ENCODE measurements at regions not wholly inside any gene's neighbourhood (a gene's known extent, or its start where the extent isn't known, plus 50 kb on each side); places are given as distances from the start of the nearest gene placed in this dataset.

DNA sequence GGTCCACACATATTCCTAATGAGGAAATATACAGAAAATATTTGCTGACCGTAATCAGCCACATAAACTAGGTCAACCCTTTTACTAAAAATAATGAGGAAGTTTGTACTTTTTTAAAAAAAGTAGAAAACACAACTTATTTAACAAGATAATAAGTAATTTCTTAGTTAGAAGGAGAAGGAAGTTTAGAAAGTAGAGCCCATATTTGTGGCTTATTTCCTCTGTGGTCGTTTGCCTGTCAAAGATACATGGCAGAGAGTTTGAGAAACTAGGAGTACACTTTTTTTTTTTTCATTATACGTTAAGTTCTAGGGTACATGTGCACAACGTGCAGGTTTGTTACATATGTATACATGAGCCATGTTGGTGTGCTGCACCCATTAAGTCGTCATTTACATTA is 1205.2 kb upstream of the MIR17HG start:
- Mint-ChIP-seq H3K36me3 (no peaks in the 10 kb centered on the region), H3K9me3 (no peaks in the 10 kb centered on the region), H3K27ac (no peak overlapping the region)
- ATAC-seq (no peak), DNase-seq (ENCODE audit: low spot score in 2 of 2) (no peak)

DNA sequence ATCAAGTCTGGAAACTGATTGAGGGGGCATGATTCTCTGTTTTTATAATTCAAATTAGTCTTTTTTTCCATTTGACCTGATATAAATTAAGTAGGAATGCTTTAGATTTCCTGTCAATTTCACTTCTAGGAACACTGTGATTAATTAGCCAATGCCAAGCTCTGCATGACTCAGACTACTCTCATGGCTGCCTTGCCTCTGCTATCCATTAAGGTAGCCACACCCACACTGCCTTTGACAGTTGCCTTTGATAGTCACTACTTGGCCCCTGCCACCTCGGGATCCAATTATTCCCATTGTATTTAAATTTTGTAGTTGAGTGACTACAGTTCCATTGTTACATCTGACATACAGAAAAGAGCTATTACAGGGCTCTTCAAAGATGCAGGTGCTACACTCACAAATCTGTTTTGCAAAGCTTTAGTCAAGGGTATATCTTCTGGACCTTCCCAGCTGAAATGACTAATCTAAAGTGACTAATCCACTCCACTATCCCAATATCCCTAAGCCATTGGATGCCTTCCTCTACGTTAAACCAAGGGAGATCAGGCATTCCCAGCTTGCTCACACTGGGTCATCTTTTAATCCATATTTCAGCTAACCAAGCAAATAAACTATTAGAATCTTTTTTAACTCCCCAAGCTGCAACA is 1193.1 kb upstream of the MIR17HG start:
- ATAC-seq (no peak), DNase-seq (ENCODE audit: low spot score in 2 of 2) (no peak)
- H3K27ac Mint-ChIP-seq, result no peak overlapping the region
- H3K36me3 Mint-ChIP-seq, result no peaks in the 10 kb centered on the region
- peaks cover 29 to 32% of the 10 kb centered on the region in 2 donors for H3K9me3 Mint-ChIP-seq

GRCh38 chr13:90156390-90156789 is 1191.1 kb upstream of the MIR17HG start:
- no peak for DNase-seq (ENCODE audit: low spot score in 2 of 2)
- no peaks in the 10 kb centered on the region for H3K36me3 Mint-ChIP-seq
- ATAC-seq, result no peak

GRCh38 chr13:90168953-90169352 is 1178.5 kb upstream of the MIR17HG start:
- DNase-seq (ENCODE audit: low spot score in 2 of 2) (no peak), ATAC-seq (no peak)
- Mint-ChIP-seq H3K9me3 (peaks cover 11 to 20% of the 10 kb centered on the region in 2 donors), H3K36me3 (no peaks in the 10 kb centered on the region), H3K27ac (no peak overlapping the region)

More at GRCh38 chr13:90156390-90156789, 1191.1 kb upstream of the MIR17HG start:
- Mint-ChIP-seq H3K9me3 (peaks cover 26 to 32% of the 10 kb centered on the region in 2 donors), H3K27ac (no peak overlapping the region)

DNA sequence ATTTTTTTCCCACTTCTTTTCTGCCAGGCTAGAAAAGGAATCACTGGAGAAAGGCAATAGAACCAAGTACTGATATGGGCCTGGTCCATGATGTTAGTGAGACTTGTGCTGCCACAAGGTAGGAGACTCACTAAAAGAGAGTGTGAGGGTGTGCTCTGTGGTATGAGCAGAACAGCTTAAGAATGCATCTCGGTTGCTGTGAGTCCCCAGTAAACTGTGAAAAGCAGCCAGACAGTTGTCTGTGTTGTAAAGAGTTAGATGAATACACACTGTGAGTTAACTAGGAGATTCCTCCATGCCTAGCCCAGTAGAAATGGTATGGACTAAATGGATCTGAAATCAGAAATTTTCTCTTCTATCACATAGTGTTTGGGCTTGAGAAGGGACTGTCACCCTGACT is 1177.3 kb upstream of the MIR17HG start:
- DNase-seq (ENCODE audit: low spot score in 2 of 2) (no peak), ATAC-seq (no peak)
- Mint-ChIP-seq H3K9me3 (peaks cover 5 to 15% of the 10 kb centered on the region in 2 donors), H3K36me3 (no peaks in the 10 kb centered on the region), H3K27ac (no peak overlapping the region)

- Mint-ChIP-seq H3K9me3 (peaks cover 0 to 12% of the 10 kb centered on the region in 2 donors), H3K27ac (no peak overlapping the region), H3K36me3 (no peaks in the 10 kb centered on the region)
- ATAC-seq (no peak), DNase-seq (ENCODE audit: low spot score in 2 of 2) (no peak)
These were observed 1175.8 kb upstream of the MIR17HG start for GRCh38 chr13:90171649-90172048.

DNA sequence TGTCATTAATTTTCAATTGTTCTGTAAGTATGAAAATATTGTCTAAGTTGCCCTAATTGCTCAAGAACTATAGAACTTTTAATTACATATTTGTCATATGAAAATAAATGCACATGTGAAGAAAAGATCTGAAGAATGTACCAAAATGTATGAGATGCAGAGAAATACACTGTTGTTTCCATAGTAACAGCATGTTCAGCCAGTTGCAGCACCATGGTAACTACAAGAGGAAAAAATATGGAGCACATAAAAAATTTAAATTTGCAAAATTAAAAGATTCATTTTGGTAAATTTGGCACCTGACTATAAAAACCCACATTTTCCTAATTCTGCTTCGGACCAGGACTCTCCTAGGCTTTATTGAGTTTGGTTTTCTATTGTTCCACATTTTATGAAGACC is 1170.0 kb upstream of the MIR17HG start:
- DNase-seq (ENCODE audit: low spot score in 2 of 2), result no peak
- Mint-ChIP-seq H3K27ac (no peak overlapping the region), H3K36me3 (no peaks in the 10 kb centered on the region), H3K9me3 (peaks cover 0 to 12% of the 10 kb centered on the region in 2 donors)
- no peak for ATAC-seq

GRCh38 chr13:90184355-90184754 is 1163.1 kb upstream of the MIR17HG start:
- ATAC-seq, result no peak
- Mint-ChIP-seq H3K36me3 (no peaks in the 10 kb centered on the region), H3K27ac (no peak overlapping the region), H3K9me3 (peaks cover 0 to 17% of the 10 kb centered on the region in 2 donors)
- DNase-seq (ENCODE audit: low spot score in 2 of 2), result no peak

DNA sequence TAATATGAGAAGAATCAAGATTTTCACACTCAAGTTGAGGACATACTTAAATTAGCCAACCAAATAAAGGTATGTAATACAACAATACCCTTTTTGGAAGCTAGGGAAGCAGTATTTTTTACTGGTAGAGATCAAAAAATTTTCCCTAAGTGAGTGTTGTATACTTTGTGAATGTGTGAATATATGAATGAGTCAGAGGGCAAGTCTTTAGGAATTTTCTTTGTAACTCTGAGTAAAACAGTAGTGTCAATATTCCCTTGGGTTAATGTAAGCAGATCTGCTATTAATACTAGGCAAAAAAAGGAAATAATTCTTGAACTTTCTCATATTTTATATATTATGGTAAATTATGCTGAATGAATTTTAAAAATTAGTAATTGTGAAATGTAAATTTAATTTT is 1161.8 kb upstream of the MIR17HG start:
- Mint-ChIP-seq H3K27ac (no peak overlapping the region), H3K9me3 (peaks cover 0 to 12% of the 10 kb centered on the region in 2 donors), H3K36me3 (no peaks in the 10 kb centered on the region)
- no peak for ATAC-seq
- no peak for DNase-seq (ENCODE audit: low spot score in 2 of 2)

DNA sequence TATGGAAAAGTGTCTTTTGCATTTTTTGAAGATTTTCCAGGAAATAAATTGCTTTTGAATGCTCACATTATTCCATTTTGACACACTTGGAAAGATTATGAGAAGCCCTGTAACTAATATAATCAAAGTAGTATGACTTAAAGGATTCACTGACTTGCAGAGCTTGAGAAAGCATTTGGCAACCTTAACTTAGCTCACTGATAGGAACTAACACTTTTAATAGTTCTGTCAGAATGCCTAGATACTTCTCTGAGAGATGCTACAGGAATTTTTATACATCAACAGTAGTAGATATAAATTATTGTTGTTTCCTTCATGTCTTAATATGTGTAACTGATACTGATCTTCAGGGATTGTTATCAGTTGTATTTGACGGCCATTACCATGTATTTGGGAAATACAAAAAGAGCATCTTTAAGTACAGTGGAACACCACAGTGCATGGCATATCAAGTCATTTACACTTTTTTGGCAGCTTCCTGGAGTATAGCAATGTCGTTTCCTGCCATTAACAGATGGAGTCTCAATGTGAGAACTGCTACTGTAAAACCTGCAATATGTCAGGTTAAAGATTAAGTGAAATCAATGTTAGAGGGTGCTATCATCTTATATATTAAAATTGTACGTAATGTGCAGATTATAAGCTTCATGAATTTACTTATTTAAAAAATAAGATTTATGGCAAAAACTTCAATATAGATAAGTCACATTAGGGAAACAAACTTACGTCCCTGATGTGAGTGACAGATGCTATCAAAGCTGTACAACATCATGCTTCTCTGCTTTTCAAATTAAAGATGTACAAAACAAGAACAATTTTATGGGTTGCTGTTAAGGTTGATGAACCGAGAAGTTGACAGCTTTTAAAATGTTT is 1159.8 kb upstream of the MIR17HG start:
- Mint-ChIP-seq H3K36me3 (no peaks in the 10 kb centered on the region), H3K9me3 (peaks cover 0 to 9% of the 10 kb centered on the region in 2 donors), H3K27ac (no peak overlapping the region)
- no peak for ATAC-seq
- DNase-seq (ENCODE audit: low spot score in 2 of 2), result no peak

DNA sequence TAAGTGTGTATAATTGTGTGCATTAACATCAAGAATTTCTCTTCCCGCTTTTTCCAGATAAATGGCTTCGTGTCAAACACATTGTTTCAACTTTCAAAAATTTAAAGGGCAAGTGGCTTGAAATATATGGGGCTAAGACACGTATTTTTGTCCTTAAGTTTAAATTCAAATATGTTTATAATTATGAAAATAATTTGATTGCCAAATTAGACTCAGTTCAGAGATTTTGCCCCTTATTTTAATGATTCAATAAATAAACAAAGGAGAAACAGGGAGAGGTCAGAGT is 1159.2 kb upstream of the MIR17HG start:
- Mint-ChIP-seq H3K9me3 (peaks cover 0 to 9% of the 10 kb centered on the region in 2 donors), H3K36me3 (no peaks in the 10 kb centered on the region), H3K27ac (no peak overlapping the region)
- DNase-seq (ENCODE audit: low spot score in 2 of 2), result no peak
- no peak for ATAC-seq

DNA sequence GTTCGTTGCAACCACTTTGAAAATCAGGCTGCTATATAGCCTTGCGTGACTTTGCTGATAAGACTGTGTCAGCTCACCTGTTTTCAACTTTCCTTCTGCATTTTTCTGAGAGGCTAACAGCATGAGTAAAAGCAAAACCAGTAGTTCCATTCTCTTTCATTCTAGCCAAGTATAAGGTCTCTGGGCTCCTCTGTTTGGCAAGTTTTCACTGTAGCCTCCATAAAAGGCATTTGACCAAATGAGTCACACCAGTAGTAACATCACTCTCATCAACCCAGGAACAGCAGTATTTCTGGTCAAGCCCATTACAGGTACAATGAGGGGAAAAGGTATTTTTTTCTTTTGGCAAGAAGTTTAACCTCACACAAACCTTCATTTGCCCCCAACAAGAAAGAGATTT is 1149.8 kb upstream of the MIR17HG start:
- Mint-ChIP-seq H3K9me3 (peaks cover 18 to 21% of the 10 kb centered on the region in 2 donors), H3K27ac (no peak overlapping the region), H3K36me3 (no peaks in the 10 kb centered on the region)
- no peak for ATAC-seq
- no peak for DNase-seq (ENCODE audit: low spot score in 2 of 2)

- Mint-ChIP-seq H3K9me3 (peaks cover 8 to 15% of the 10 kb centered on the region in 2 donors), H3K36me3 (no peaks in the 10 kb centered on the region), H3K27ac (no peak overlapping the region)
- ATAC-seq (no peak), DNase-seq (ENCODE audit: low spot score in 2 of 2) (no peak)
These were observed 1146.3 kb upstream of the MIR17HG start for GRCh38 chr13:90201202-90201601.

DNA sequence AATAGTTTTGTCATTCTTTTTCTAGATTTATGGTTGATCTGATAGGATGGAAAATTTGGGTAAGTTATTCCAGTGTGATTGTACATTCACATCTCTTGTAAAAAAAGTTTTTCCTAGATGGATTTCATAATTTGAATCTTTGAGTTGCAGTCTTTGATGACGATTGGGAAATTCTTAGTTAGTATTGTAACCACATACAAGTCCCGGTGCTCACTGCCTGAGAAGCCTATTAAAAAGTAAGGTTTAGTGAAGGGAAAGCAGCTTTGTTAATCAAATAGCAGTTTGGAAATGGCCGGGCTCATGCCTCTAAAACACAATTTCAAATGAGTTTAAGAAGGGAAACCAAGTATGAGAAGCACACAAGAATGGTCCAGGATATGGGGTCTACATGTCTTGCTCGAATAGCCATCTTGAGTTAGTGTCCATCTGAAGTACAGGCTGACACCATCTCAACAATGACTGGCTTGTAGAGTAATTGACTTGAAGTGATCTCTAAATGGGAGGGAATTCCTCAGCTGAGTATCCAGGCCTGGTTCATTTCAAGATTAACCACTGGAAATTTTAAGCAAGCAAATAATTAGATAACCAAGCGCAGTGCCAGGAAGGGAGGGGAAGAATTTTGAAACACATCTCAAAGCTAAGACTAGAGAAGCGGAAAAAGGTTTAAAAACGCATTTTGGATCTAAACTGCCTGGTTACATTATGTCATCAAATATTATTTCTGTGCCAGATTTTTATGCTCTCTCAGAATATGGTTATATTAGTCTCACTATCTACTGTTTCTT is 1145.6 kb upstream of the MIR17HG start:
- no peak for DNase-seq (ENCODE audit: low spot score in 2 of 2)
- Mint-ChIP-seq H3K9me3 (peaks cover 8 to 15% of the 10 kb centered on the region in 2 donors), H3K36me3 (no peaks in the 10 kb centered on the region), H3K27ac (no peak overlapping the region)
- ATAC-seq, result no peak

- peaks cover 13 to 25% of the 10 kb centered on the region in 2 donors for H3K9me3 Mint-ChIP-seq
- DNase-seq (ENCODE audit: low spot score in 2 of 2) (no peak), ATAC-seq (no peak)
- H3K36me3 Mint-ChIP-seq, result no peaks in the 10 kb centered on the region
- no peak overlapping the region for H3K27ac Mint-ChIP-seq
These were observed 1142.4 kb upstream of the MIR17HG start for GRCh38 chr13:90205081-90205480.

DNA sequence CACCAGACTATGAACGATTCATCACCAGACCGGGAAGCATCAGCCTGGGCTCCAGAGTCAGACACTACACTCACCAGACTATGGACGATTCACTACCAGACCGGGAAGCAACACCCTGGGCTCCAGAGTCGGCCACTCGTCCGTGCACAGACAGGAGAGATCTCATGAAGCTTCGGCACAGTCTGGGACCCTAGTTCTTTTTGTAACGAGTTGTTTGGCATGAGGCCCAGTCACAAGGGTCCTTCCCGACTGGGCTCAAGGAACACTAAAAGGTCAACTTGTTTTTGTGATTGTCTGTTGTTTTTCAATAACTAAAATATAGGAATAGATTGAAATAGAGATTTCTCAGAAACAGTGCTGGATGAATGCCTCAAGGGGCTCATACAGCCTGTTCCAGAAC is 1141.6 kb upstream of the MIR17HG start:
- ATAC-seq (no peak), DNase-seq (ENCODE audit: low spot score in 2 of 2) (no peak)
- Mint-ChIP-seq H3K9me3 (peaks cover 18 to 26% of the 10 kb centered on the region in 2 donors), H3K36me3 (no peaks in the 10 kb centered on the region), H3K27ac (no peak overlapping the region)

GRCh38 chr13:90217275-90217674 is 1130.2 kb upstream of the MIR17HG start:
- no peak overlapping the region for H3K27ac Mint-ChIP-seq
- H3K9me3 Mint-ChIP-seq, result peaks cover 0 to 4% of the 10 kb centered on the region in 2 donors
- peaks cover 0 to 6% of the 10 kb centered on the region in 2 donors for H3K36me3 Mint-ChIP-seq
- no peak for ATAC-seq
- no peak for DNase-seq (ENCODE audit: low spot score in 2 of 2)
